ENCODE measurements at regions not wholly inside any gene's neighbourhood (a gene's known extent, or its start where the extent isn't known, plus 50 kb on each side); places are given as distances from the start of the nearest gene placed in this dataset.
A peak's percentile ranks its signal among the peaks of the same experiment; 100 is the strongest.

GRCh38 chr15:69591905-69592508, 139.4 kb downstream of the RPLP1 start:
- TF ChIP-seq, protein P1, sequence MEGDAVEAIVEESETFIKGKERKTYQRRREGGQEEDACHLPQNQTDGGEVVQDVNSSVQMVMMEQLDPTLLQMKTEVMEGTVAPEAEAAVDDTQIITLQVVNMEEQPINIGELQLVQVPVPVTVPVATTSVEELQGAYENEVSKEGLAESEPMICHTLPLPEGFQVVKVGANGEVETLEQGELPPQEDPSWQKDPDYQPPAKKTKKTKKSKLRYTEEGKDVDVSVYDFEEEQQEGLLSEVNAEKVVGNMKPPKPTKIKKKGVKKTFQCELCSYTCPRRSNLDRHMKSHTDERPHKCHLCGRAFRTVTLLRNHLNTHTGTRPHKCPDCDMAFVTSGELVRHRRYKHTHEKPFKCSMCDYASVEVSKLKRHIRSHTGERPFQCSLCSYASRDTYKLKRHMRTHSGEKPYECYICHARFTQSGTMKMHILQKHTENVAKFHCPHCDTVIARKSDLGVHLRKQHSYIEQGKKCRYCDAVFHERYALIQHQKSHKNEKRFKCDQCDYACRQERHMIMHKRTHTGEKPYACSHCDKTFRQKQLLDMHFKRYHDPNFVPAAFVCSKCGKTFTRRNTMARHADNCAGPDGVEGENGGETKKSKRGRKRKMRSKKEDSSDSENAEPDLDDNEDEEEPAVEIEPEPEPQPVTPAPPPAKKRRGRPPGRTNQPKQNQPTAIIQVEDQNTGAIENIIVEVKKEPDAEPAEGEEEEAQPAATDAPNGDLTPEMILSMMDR (conservative IDR thresholded peaks at IDR 0.05), result no peak
- 88% methylated on average over 3 of the region's 4 CpGs; no CpG with 5 or more reads in 1 of the 2 experiments for WGBS, 2 experiments (ENCODE audit: insufficient coverage in 1 of 2, insufficient read length in 1 of 2)
- no peak overlapping the region for H3K27ac ChIP-seq (ENCODE audit: low read depth, low read length)
- H3K36me3 ChIP-seq (ENCODE audit: control insufficient read depth, insufficient read depth, low read length), result no peaks in the 10 kb centered on the region
- DNase-seq, result no peak
- H3K27me3 Mint-ChIP-seq (ENCODE audit: insufficient read depth), result peaks cover 66% of the 10 kb centered on the region
- H3K4me1 ChIP-seq (ENCODE audit: control insufficient read depth, insufficient read depth, low read length), result peaks cover 27% of the 10 kb centered on the region
- H3K9me3 ChIP-seq (ENCODE audit: control insufficient read depth, low read length), result no peaks in the 10 kb centered on the region
- no peak overlapping the region for H3K27ac Mint-ChIP-seq
- peaks cover 46% of the 10 kb centered on the region for H3K4me1 Mint-ChIP-seq
- no peak overlapping the region for H3K4me3 Mint-ChIP-seq
- no peaks in the 10 kb centered on the region for H3K36me3 Mint-ChIP-seq (ENCODE audit: low read depth)
- no peaks in the 10 kb centered on the region for H3K9me3 Mint-ChIP-seq
- peak overlapping the region; percentile 44 for H3K4me3 ChIP-seq (ENCODE audit: low read length)
- no peak overlapping the region for H3K9ac ChIP-seq (ENCODE audit: extremely low read depth, low read length, poor library complexity, severe bottlenecking)
- peaks cover 49% of the 10 kb centered on the region for H3K27me3 ChIP-seq (ENCODE audit: control insufficient read depth, insufficient read depth, low read length, poor library complexity, severe bottlenecking)

DNA sequence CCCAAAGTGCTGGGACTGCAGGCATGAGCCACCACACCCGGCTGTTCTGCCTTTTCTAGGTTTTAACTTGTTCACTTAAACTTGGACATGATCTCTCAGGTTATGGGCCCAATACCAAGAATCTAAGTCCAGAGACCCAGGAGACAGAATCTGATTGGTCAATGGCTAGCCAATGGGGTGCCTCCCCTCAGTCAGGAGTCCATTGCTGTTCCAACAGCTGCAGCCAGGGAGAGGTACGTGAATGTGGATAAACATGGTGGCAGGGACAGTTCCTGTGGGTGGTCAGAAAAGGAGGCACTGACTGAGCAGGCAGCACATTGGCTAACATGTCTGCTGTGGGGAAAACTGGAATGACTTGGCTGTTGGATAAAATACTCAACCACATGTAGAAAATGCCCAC, 140.3 kb downstream of the RPLP1 start:
- H3K36me3 ChIP-seq (ENCODE audit: control insufficient read depth, insufficient read depth, low read length), result no peaks in the 10 kb centered on the region
- H3K4me3 ChIP-seq (ENCODE audit: low read length), result no peak overlapping the region
- H3K9me3 Mint-ChIP-seq, result peaks cover 5% of the 10 kb centered on the region
- 90 to 100% methylated on average over 2 of the region's 2 CpGs for WGBS, 2 experiments (ENCODE audit: insufficient coverage in 1 of 2, insufficient read length in 1 of 2)
- H3K9ac ChIP-seq (ENCODE audit: extremely low read depth, low read length, poor library complexity, severe bottlenecking), result no peak overlapping the region
- H3K4me1 ChIP-seq (ENCODE audit: control insufficient read depth, insufficient read depth, low read length), result peaks cover 27% of the 10 kb centered on the region
- no peaks in the 10 kb centered on the region for H3K36me3 Mint-ChIP-seq (ENCODE audit: low read depth)
- H3K4me1 Mint-ChIP-seq, result peaks cover 46% of the 10 kb centered on the region
- TF ChIP-seq, protein P1 (conservative IDR thresholded peaks at IDR 0.05), result peak; percentile 51
- DNase-seq, result no peak
- H3K27ac Mint-ChIP-seq, result no peak overlapping the region
- H3K4me3 Mint-ChIP-seq, result no peak overlapping the region
- H3K27me3 Mint-ChIP-seq (ENCODE audit: insufficient read depth), result peaks cover 66% of the 10 kb centered on the region
- H3K27me3 ChIP-seq (ENCODE audit: control insufficient read depth, insufficient read depth, low read length, poor library complexity, severe bottlenecking), result peaks cover 49% of the 10 kb centered on the region
- H3K27ac ChIP-seq (ENCODE audit: low read depth, low read length), result no peak overlapping the region
- peaks cover 3% of the 10 kb centered on the region for H3K9me3 ChIP-seq (ENCODE audit: control insufficient read depth, low read length)

- Mint-ChIP-seq H3K27ac (peak overlapping the region; percentile 11), H3K27me3 (ENCODE audit: insufficient read depth) (peaks cover 66% of the 10 kb centered on the region), H3K4me1 (peaks cover 46% of the 10 kb centered on the region), H3K9me3 (peaks cover 7% of the 10 kb centered on the region), H3K4me3 (no peak overlapping the region), H3K36me3 (ENCODE audit: low read depth) (no peaks in the 10 kb centered on the region)
- peaks cover 8% of the 10 kb centered on the region for H3K9me3 ChIP-seq (ENCODE audit: control insufficient read depth, low read length)
- no peak overlapping the region for H3K27ac ChIP-seq (ENCODE audit: low read depth, low read length)
- H3K4me1 ChIP-seq (ENCODE audit: control insufficient read depth, insufficient read depth, low read length), result peaks cover 27% of the 10 kb centered on the region
- H3K36me3 ChIP-seq (ENCODE audit: control insufficient read depth, insufficient read depth, low read length), result no peaks in the 10 kb centered on the region
- no peak for DNase-seq
- no peak overlapping the region for H3K9ac ChIP-seq (ENCODE audit: extremely low read depth, low read length, poor library complexity, severe bottlenecking)
- H3K4me3 ChIP-seq (ENCODE audit: low read length), result no peak overlapping the region
- H3K27me3 ChIP-seq (ENCODE audit: control insufficient read depth, insufficient read depth, low read length, poor library complexity, severe bottlenecking), result peaks cover 49% of the 10 kb centered on the region
- WGBS, 2 experiments (ENCODE audit: insufficient coverage in 1 of 2, insufficient read length in 1 of 2), result 94 to 97% methylated on average over 7 of the region's 7 CpGs
- TF ChIP-seq, protein P1 (conservative IDR thresholded peaks at IDR 0.05), result no peak
Observed at GRCh38 chr15:69593488-69593887, 140.9 kb downstream of the RPLP1 start.

Measured in endodermal cell (in vitro differentiated cells).